ENCODE measurements at regions not wholly inside any gene's neighbourhood (a gene's known extent, or its start where the extent isn't known, plus 50 kb on each side); places are given as distances from the start of the nearest gene placed in this dataset.

DNA sequence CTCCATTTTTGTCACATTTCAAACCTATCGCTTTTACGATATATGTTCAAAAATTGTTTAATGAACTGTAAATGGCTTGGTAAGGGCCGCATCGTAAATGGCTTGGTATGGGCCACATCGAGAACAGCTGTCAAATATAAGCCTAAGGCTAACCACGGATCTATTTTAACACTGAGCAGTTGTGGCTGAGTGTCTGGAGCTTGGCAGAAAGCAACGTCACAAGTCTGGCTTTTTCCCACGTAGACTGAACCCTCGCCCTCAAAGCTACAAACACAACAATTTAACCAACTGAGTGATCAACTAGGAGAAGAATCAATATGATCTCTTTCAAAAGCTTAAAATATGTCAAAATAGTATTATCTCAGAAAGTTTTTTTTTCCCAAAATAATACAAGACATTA lies 71.4 kb upstream of the PRSS16 start:
- TF ChIP-seq ZNF384 (IDR thresholded peaks at IDR 0.05) (no peak), NFRKB (IDR thresholded peaks at IDR 0.05) (no peak), CTBP1 (IDR thresholded peaks at IDR 0.05; ENCODE audit: borderline replicate concordance) (no peak), SP1 (IDR thresholded peaks at IDR 0.05) (no peak), FOXA1 (IDR thresholded peaks at IDR 0.05) (no peak)
- TF ChIP-seq, protein P1, sequence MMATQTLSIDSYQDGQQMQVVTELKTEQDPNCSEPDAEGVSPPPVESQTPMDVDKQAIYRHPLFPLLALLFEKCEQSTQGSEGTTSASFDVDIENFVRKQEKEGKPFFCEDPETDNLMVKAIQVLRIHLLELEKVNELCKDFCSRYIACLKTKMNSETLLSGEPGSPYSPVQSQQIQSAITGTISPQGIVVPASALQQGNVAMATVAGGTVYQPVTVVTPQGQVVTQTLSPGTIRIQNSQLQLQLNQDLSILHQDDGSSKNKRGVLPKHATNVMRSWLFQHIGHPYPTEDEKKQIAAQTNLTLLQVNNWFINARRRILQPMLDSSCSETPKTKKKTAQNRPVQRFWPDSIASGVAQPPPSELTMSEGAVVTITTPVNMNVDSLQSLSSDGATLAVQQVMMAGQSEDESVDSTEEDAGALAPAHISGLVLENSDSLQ (IDR thresholded peaks at IDR 0.05): no peak
